ENCODE measurements at regions not wholly inside any gene's neighbourhood (a gene's known extent, or its start where the extent isn't known, plus 50 kb on each side); places are given as distances from the start of the nearest gene placed in this dataset.

- H3K9me3 ChIP-seq (ENCODE audit: control extremely low read depth in 1 of 5, control insufficient read depth in 4 of 5, insufficient read depth in 2 of 5, low read depth in 1 of 5, low read length in 4 of 5): no peaks in the 10 kb centered on the region
- H3K27ac ChIP-seq (ENCODE audit: insufficient read depth in 1 of 2, low read depth in 1 of 2, low read length in 2 of 2, poor library complexity in 1 of 2, severe bottlenecking in 2 of 2): no peak overlapping the region
- H3K27me3 ChIP-seq (replicated peaks in 2 of 5; ENCODE audit: control insufficient read depth in 4 of 5, insufficient read depth in 5 of 5, low read length in 4 of 5): no peaks in the 10 kb centered on the region
- no peak overlapping the region for H3K4me3 ChIP-seq (ENCODE audit: control insufficient read depth in 1 of 7, extremely low read depth in 1 of 7, insufficient read depth in 4 of 7, low read depth in 2 of 7, low read length in 6 of 7)
- CTCF ChIA-PET: no interaction called here
- 67% methylated on average over 1 of the region's 1 CpG for WGBS (ENCODE audit: insufficient coverage)
- no peaks in the 10 kb centered on the region for H3K4me1 ChIP-seq (ENCODE audit: control extremely low read depth in 1 of 4, control insufficient read depth in 4 of 4, insufficient read depth in 4 of 4, low read length in 3 of 4)
- no peaks in the 10 kb centered on the region for H3K36me3 ChIP-seq (ENCODE audit: control insufficient read depth in 4 of 4, insufficient read depth in 4 of 4, low read length in 3 of 4)
- POLR2A ChIA-PET: no interaction called here
- no peak for DNase-seq
Measured at GRCh38 chr12:128180166-128180565, 86.8 kb upstream of the TMEM132C start.

- H3K36me3 ChIP-seq (ENCODE audit: control insufficient read depth in 4 of 4, insufficient read depth in 4 of 4, low read length in 3 of 4): no peaks in the 10 kb centered on the region
- H3K27me3 ChIP-seq (replicated peaks in 2 of 5; ENCODE audit: control insufficient read depth in 4 of 5, insufficient read depth in 5 of 5, low read length in 4 of 5): no peaks in the 10 kb centered on the region
- H3K4me3 ChIP-seq (ENCODE audit: control insufficient read depth in 1 of 7, extremely low read depth in 1 of 7, insufficient read depth in 4 of 7, low read depth in 2 of 7, low read length in 6 of 7): no peak overlapping the region
- no peak for DNase-seq
- no peaks in the 10 kb centered on the region for H3K4me1 ChIP-seq (ENCODE audit: control extremely low read depth in 1 of 4, control insufficient read depth in 4 of 4, insufficient read depth in 4 of 4, low read length in 3 of 4)
- H3K9me3 ChIP-seq (ENCODE audit: control extremely low read depth in 1 of 5, control insufficient read depth in 4 of 5, insufficient read depth in 2 of 5, low read depth in 1 of 5, low read length in 4 of 5): peaks cover 0 to 2% (median 0%) of the 10 kb centered on the region in 5 experiments
- H3K27ac ChIP-seq (ENCODE audit: insufficient read depth in 1 of 2, low read depth in 1 of 2, low read length in 2 of 2, poor library complexity in 1 of 2, severe bottlenecking in 2 of 2): no peak overlapping the region
- POLR2A ChIA-PET: no interaction called here
- CTCF ChIA-PET: no interaction called here
- 98% methylated on average over 6 of the region's 10 CpGs for WGBS (ENCODE audit: insufficient coverage)
Measured at GRCh38 chr12:128190052-128190451, 76.9 kb upstream of the TMEM132C start.

- H3K4me3 ChIP-seq (ENCODE audit: control insufficient read depth in 1 of 7, extremely low read depth in 1 of 7, insufficient read depth in 4 of 7, low read depth in 2 of 7, low read length in 6 of 7): no peak overlapping the region
- H3K9me3 ChIP-seq (ENCODE audit: control extremely low read depth in 1 of 5, control insufficient read depth in 4 of 5, insufficient read depth in 2 of 5, low read depth in 1 of 5, low read length in 4 of 5): peaks cover 0 to 2% (median 0%) of the 10 kb centered on the region in 5 experiments
- CTCF ChIA-PET: no interaction called here
- 14% methylated on average over 15 of the region's 16 CpGs for WGBS (ENCODE audit: insufficient coverage)
- POLR2A ChIA-PET: no interaction called here
- DNase-seq: no peak
- no peaks in the 10 kb centered on the region for H3K36me3 ChIP-seq (ENCODE audit: control insufficient read depth in 4 of 4, insufficient read depth in 4 of 4, low read length in 3 of 4)
- no peaks in the 10 kb centered on the region for H3K4me1 ChIP-seq (ENCODE audit: control extremely low read depth in 1 of 4, control insufficient read depth in 4 of 4, insufficient read depth in 4 of 4, low read length in 3 of 4)
- H3K27me3 ChIP-seq (replicated peaks in 2 of 5; ENCODE audit: control insufficient read depth in 4 of 5, insufficient read depth in 5 of 5, low read length in 4 of 5): no peaks in the 10 kb centered on the region
- no peak overlapping the region for H3K27ac ChIP-seq (ENCODE audit: insufficient read depth in 1 of 2, low read depth in 1 of 2, low read length in 2 of 2, poor library complexity in 1 of 2, severe bottlenecking in 2 of 2)
Measured at GRCh38 chr12:128190614-128191013, 76.4 kb upstream of the TMEM132C start.

GRCh38 chr12:128191380-128191779 lies 75.6 kb upstream of the TMEM132C start:
- Histone ChIP-seq H3K9me3 (ENCODE audit: control extremely low read depth in 1 of 5, control insufficient read depth in 4 of 5, insufficient read depth in 2 of 5, low read depth in 1 of 5, low read length in 4 of 5) (peaks cover 0 to 2% (median 0%) of the 10 kb centered on the region in 5 experiments), H3K27me3 (replicated peaks in 2 of 5; ENCODE audit: control insufficient read depth in 4 of 5, insufficient read depth in 5 of 5, low read length in 4 of 5) (no peaks in the 10 kb centered on the region), H3K36me3 (ENCODE audit: control insufficient read depth in 4 of 4, insufficient read depth in 4 of 4, low read length in 3 of 4) (no peaks in the 10 kb centered on the region), H3K4me1 (ENCODE audit: control extremely low read depth in 1 of 4, control insufficient read depth in 4 of 4, insufficient read depth in 4 of 4, low read length in 3 of 4) (no peaks in the 10 kb centered on the region), H3K4me3 (ENCODE audit: control insufficient read depth in 1 of 7, extremely low read depth in 1 of 7, insufficient read depth in 4 of 7, low read depth in 2 of 7, low read length in 6 of 7) (no peak overlapping the region), H3K27ac (ENCODE audit: insufficient read depth in 1 of 2, low read depth in 1 of 2, low read length in 2 of 2, poor library complexity in 1 of 2, severe bottlenecking in 2 of 2) (no peak overlapping the region)
- ChIA-PET CTCF (no interaction called here), POLR2A (no interaction called here)
- 75% methylated on average over 12 of the region's 14 CpGs for WGBS (ENCODE audit: insufficient coverage)
- DNase-seq: no peak

- Histone ChIP-seq H3K36me3 (ENCODE audit: control insufficient read depth in 4 of 4, insufficient read depth in 4 of 4, low read length in 3 of 4) (no peaks in the 10 kb centered on the region), H3K4me1 (ENCODE audit: control extremely low read depth in 1 of 4, control insufficient read depth in 4 of 4, insufficient read depth in 4 of 4, low read length in 3 of 4) (no peaks in the 10 kb centered on the region), H3K9me3 (ENCODE audit: control extremely low read depth in 1 of 5, control insufficient read depth in 4 of 5, insufficient read depth in 2 of 5, low read depth in 1 of 5, low read length in 4 of 5) (peaks cover 0 to 9% (median 0%) of the 10 kb centered on the region in 5 experiments), H3K27ac (ENCODE audit: insufficient read depth in 1 of 2, low read depth in 1 of 2, low read length in 2 of 2, poor library complexity in 1 of 2, severe bottlenecking in 2 of 2) (no peak overlapping the region), H3K4me3 (ENCODE audit: control insufficient read depth in 1 of 7, extremely low read depth in 1 of 7, insufficient read depth in 4 of 7, low read depth in 2 of 7, low read length in 6 of 7) (no peak overlapping the region), H3K27me3 (replicated peaks in 2 of 5; ENCODE audit: control insufficient read depth in 4 of 5, insufficient read depth in 5 of 5, low read length in 4 of 5) (no peaks in the 10 kb centered on the region)
- CTCF ChIA-PET: no interaction called here
- no peak for DNase-seq
- POLR2A ChIA-PET: no interaction called here
- 87% methylated on average over 7 of the region's 7 CpGs for WGBS (ENCODE audit: insufficient coverage)
Measured at GRCh38 chr12:128204711-128205110, 62.3 kb upstream of the TMEM132C start.

- CTCF ChIA-PET: no interaction called here
- Histone ChIP-seq H3K36me3 (ENCODE audit: control insufficient read depth in 4 of 4, insufficient read depth in 4 of 4, low read length in 3 of 4) (no peaks in the 10 kb centered on the region), H3K27ac (ENCODE audit: insufficient read depth in 1 of 2, low read depth in 1 of 2, low read length in 2 of 2, poor library complexity in 1 of 2, severe bottlenecking in 2 of 2) (no peak overlapping the region), H3K4me1 (ENCODE audit: control extremely low read depth in 1 of 4, control insufficient read depth in 4 of 4, insufficient read depth in 4 of 4, low read length in 3 of 4) (no peaks in the 10 kb centered on the region), H3K27me3 (replicated peaks in 2 of 5; ENCODE audit: control insufficient read depth in 4 of 5, insufficient read depth in 5 of 5, low read length in 4 of 5) (no peaks in the 10 kb centered on the region), H3K4me3 (ENCODE audit: control insufficient read depth in 1 of 7, extremely low read depth in 1 of 7, insufficient read depth in 4 of 7, low read depth in 2 of 7, low read length in 6 of 7) (no peak overlapping the region), H3K9me3 (ENCODE audit: control extremely low read depth in 1 of 5, control insufficient read depth in 4 of 5, insufficient read depth in 2 of 5, low read depth in 1 of 5, low read length in 4 of 5) (peaks cover 0 to 9% (median 0%) of the 10 kb centered on the region in 5 experiments)
- 82% methylated on average over 3 of the region's 3 CpGs for WGBS (ENCODE audit: insufficient coverage)
- no peak for DNase-seq
- POLR2A ChIA-PET: no interaction called here
Measured at GRCh38 chr12:128205145-128205544, 61.8 kb upstream of the TMEM132C start.

- H3K9me3 ChIP-seq (ENCODE audit: control extremely low read depth in 1 of 5, control insufficient read depth in 4 of 5, insufficient read depth in 2 of 5, low read depth in 1 of 5, low read length in 4 of 5): peaks cover 0 to 9% (median 0%) of the 10 kb centered on the region in 5 experiments
- no peak for DNase-seq
- CTCF ChIA-PET: no interaction called here
Measured at GRCh38 chr12:128205758-128206157, 61.2 kb upstream of the TMEM132C start.

More at GRCh38 chr12:128205758-128206157, 61.2 kb upstream of the TMEM132C start:
- Histone ChIP-seq H3K27ac (ENCODE audit: insufficient read depth in 1 of 2, low read depth in 1 of 2, low read length in 2 of 2, poor library complexity in 1 of 2, severe bottlenecking in 2 of 2) (no peak overlapping the region), H3K4me3 (ENCODE audit: control insufficient read depth in 1 of 7, extremely low read depth in 1 of 7, insufficient read depth in 4 of 7, low read depth in 2 of 7, low read length in 6 of 7) (no peak overlapping the region), H3K27me3 (replicated peaks in 2 of 5; ENCODE audit: control insufficient read depth in 4 of 5, insufficient read depth in 5 of 5, low read length in 4 of 5) (no peaks in the 10 kb centered on the region), H3K36me3 (ENCODE audit: control insufficient read depth in 4 of 4, insufficient read depth in 4 of 4, low read length in 3 of 4) (no peaks in the 10 kb centered on the region), H3K4me1 (ENCODE audit: control extremely low read depth in 1 of 4, control insufficient read depth in 4 of 4, insufficient read depth in 4 of 4, low read length in 3 of 4) (no peaks in the 10 kb centered on the region)
- 98% methylated on average over 7 of the region's 7 CpGs for WGBS (ENCODE audit: insufficient coverage)
- POLR2A ChIA-PET: no interaction called here

Data from common myeloid progenitor, CD34-positive (primary cell).